ENCODE measurements at regions not wholly inside any gene's neighbourhood (a gene's known extent, or its start where the extent isn't known, plus 50 kb on each side); places are given as distances from the start of the nearest gene placed in this dataset.

- DNase-seq (ENCODE audit: extremely low spot score) = no peak
- POLR2A ChIA-PET = no interaction called here
- CTCF ChIA-PET = interaction anchor here (0.7 kb wide), 1 partner anchor 13 kb away, joined by 4 read pairs; no protein-coding TSS in a partner anchor
- no peak for TF ChIP-seq LEF1 (IDR thresholded peaks at IDR 0.05; ENCODE audit: borderline replicate concordance)
- no peak for TF ChIP-seq FOXM1 (IDR thresholded peaks at IDR 0.05; ENCODE audit: borderline replicate concordance)
- TF ChIP-seq PKNOX1 (IDR thresholded peaks at IDR 0.05) = no peak
Observed at GRCh38 chr1:243968413-243968812, 82.7 kb upstream of the ZBTB18 start.

- no peak for DNase-seq (ENCODE audit: extremely low spot score)
- ChIA-PET CTCF (interaction anchor here (0.7 kb wide), 1 partner anchor 1786 kb away, joined by 3 read pairs; no protein-coding TSS in a partner anchor), POLR2A (no interaction called here)
- TF ChIP-seq ZNF384 (IDR thresholded peaks at IDR 0.05) (0 out of 2 replicates have a peak, but pooled peaks have one; percentile 45), HDGF (IDR thresholded peaks at IDR 0.05; ENCODE audit: borderline replicate concordance) (no peak)
Observed at GRCh38 chr1:243964915-243965314, 86.2 kb upstream of the ZBTB18 start.

- POLR2A ChIA-PET = no interaction called here
- no peak for DNase-seq (ENCODE audit: extremely low spot score)
- CTCF ChIA-PET = no interaction called here
- TF ChIP-seq HDGF (IDR thresholded peaks at IDR 0.05; ENCODE audit: borderline replicate concordance) (no peak), CTBP1 (IDR thresholded peaks at IDR 0.05; ENCODE audit: borderline replicate concordance) (no peak), L3MBTL2 (conservative IDR thresholded peaks at IDR 0.05) (no peak), FOXK2 (IDR thresholded peaks at IDR 0.05) (no peak), NFRKB (IDR thresholded peaks at IDR 0.05) (no peak), TARDBP (IDR thresholded peaks at IDR 0.05) (no peak), ZNF384 (IDR thresholded peaks at IDR 0.05) (no peak), FOXA1 (IDR thresholded peaks at IDR 0.05) (no peak), SUZ12 (IDR thresholded peaks at IDR 0.05) (no peak), BHLHE40 (IDR thresholded peaks at IDR 0.05; ENCODE audit: borderline replicate concordance) (no peak), SP1 (IDR thresholded peaks at IDR 0.05) (no peak), ARNT (IDR thresholded peaks at IDR 0.05) (no peak)
Observed at GRCh38 chr1:243963571-243963970, 87.5 kb upstream of the ZBTB18 start.

- POLR2A ChIA-PET = no interaction called here
- TF ChIP-seq L3MBTL2 (conservative IDR thresholded peaks at IDR 0.05) = no peak
- no peak for TF ChIP-seq FOXK2 (IDR thresholded peaks at IDR 0.05)
- no peak for TF ChIP-seq FOXM1 (IDR thresholded peaks at IDR 0.05; ENCODE audit: borderline replicate concordance)
- TF ChIP-seq ZNF384 (IDR thresholded peaks at IDR 0.05) = no peak
- no peak for TF ChIP-seq ELF4 (IDR thresholded peaks at IDR 0.05)
- TF ChIP-seq NFRKB (IDR thresholded peaks at IDR 0.05) = no peak
- no peak for TF ChIP-seq LEF1 (IDR thresholded peaks at IDR 0.05; ENCODE audit: borderline replicate concordance)
- no peak for TF ChIP-seq PKNOX1 (IDR thresholded peaks at IDR 0.05)
- no peak for TF ChIP-seq ARNT (IDR thresholded peaks at IDR 0.05)
- TF ChIP-seq SUZ12 (IDR thresholded peaks at IDR 0.05) = no peak
- TF ChIP-seq FOXA1 (IDR thresholded peaks at IDR 0.05) = no peak
- TF ChIP-seq CTBP1 (IDR thresholded peaks at IDR 0.05; ENCODE audit: borderline replicate concordance) = no peak
- no peak for TF ChIP-seq BHLHE40 (IDR thresholded peaks at IDR 0.05; ENCODE audit: borderline replicate concordance)
- no peak for TF ChIP-seq SP1 (IDR thresholded peaks at IDR 0.05)
- TF ChIP-seq TARDBP (IDR thresholded peaks at IDR 0.05) = no peak
- no peak for TF ChIP-seq HDGF (IDR thresholded peaks at IDR 0.05; ENCODE audit: borderline replicate concordance)
- CTCF ChIA-PET = interaction anchor here (0.8 kb wide), 1 partner anchor 13 kb away, joined by 3 read pairs; no protein-coding TSS in a partner anchor
- DNase-seq (ENCODE audit: extremely low spot score) = no peak
Observed at GRCh38 chr1:243962541-243962940, 88.5 kb upstream of the ZBTB18 start.

- ChIA-PET POLR2A (no interaction called here), CTCF (no interaction called here)
- DNase-seq (ENCODE audit: extremely low spot score) = no peak
- TF ChIP-seq ARNT (IDR thresholded peaks at IDR 0.05) (no peak), L3MBTL2 (conservative IDR thresholded peaks at IDR 0.05) (no peak), HDGF (IDR thresholded peaks at IDR 0.05; ENCODE audit: borderline replicate concordance) (no peak), ELF4 (IDR thresholded peaks at IDR 0.05) (no peak), SUZ12 (IDR thresholded peaks at IDR 0.05) (no peak), SP1 (IDR thresholded peaks at IDR 0.05) (no peak), BHLHE40 (IDR thresholded peaks at IDR 0.05; ENCODE audit: borderline replicate concordance) (no peak), CTBP1 (IDR thresholded peaks at IDR 0.05; ENCODE audit: borderline replicate concordance) (no peak), NFRKB (IDR thresholded peaks at IDR 0.05) (no peak), FOXA1 (IDR thresholded peaks at IDR 0.05) (no peak), PKNOX1 (IDR thresholded peaks at IDR 0.05) (no peak), FOXM1 (IDR thresholded peaks at IDR 0.05; ENCODE audit: borderline replicate concordance) (no peak), FOXK2 (IDR thresholded peaks at IDR 0.05) (no peak), ZNF384 (IDR thresholded peaks at IDR 0.05) (no peak), LEF1 (IDR thresholded peaks at IDR 0.05; ENCODE audit: borderline replicate concordance) (no peak), TARDBP (IDR thresholded peaks at IDR 0.05) (no peak)
Observed at GRCh38 chr1:243959998-243960397, 91.1 kb upstream of the ZBTB18 start.

- ChIA-PET CTCF (no interaction called here), POLR2A (no interaction called here)
- no peak for DNase-seq (ENCODE audit: extremely low spot score)
- no peak for TF ChIP-seq PKNOX1 (IDR thresholded peaks at IDR 0.05)
- no peak for TF ChIP-seq TARDBP (IDR thresholded peaks at IDR 0.05)
- TF ChIP-seq SUZ12 (IDR thresholded peaks at IDR 0.05) = no peak
- no peak for TF ChIP-seq L3MBTL2 (conservative IDR thresholded peaks at IDR 0.05)
- TF ChIP-seq HDGF (IDR thresholded peaks at IDR 0.05; ENCODE audit: borderline replicate concordance) = no peak
- TF ChIP-seq FOXA1 (IDR thresholded peaks at IDR 0.05) = no peak
- TF ChIP-seq LEF1 (IDR thresholded peaks at IDR 0.05; ENCODE audit: borderline replicate concordance) = no peak
- TF ChIP-seq ZNF384 (IDR thresholded peaks at IDR 0.05) = no peak
- TF ChIP-seq NFRKB (IDR thresholded peaks at IDR 0.05) = no peak
- TF ChIP-seq BHLHE40 (IDR thresholded peaks at IDR 0.05; ENCODE audit: borderline replicate concordance) = no peak
- no peak for TF ChIP-seq FOXK2 (IDR thresholded peaks at IDR 0.05)
- TF ChIP-seq ELF4 (IDR thresholded peaks at IDR 0.05) = no peak
- no peak for TF ChIP-seq ARNT (IDR thresholded peaks at IDR 0.05)
Observed at GRCh38 chr1:243957141-243957540, 93.9 kb upstream of the ZBTB18 start.

Data from HEK293T (cell line).